Adrenal gland (tissue), 9 donors: ENCODE measurements at regions not wholly inside any gene's neighbourhood (a gene's known extent, or its start where the extent isn't known, plus 50 kb on each side); places are given as distances from the start of the nearest gene placed in this dataset.
"Not testable (repeated sequence)": the region's sequence is repeated elsewhere in the genome, so short reads cannot be mapped to it uniquely, and the experiment has no call there.

Source experiments
- DNase-seq, 7 donors: peaks; one replicate each; pipeline ENCODE4 v3.0.0-alpha.2; 2019 to 2020
- H3K27ac ChIP-seq, 5 donors: fragments of 200-600 bp; sonication (generic) in 4 of 5; 1 replicate in 3 of 5; 2 replicates in 2 of 5; pipeline versions ENCODE4 v1.5.1 to v1.8.0; 2016 to 2020; ENCODE audit warnings: mild to moderate bottlenecking in 1 of 5
- H3K27me3 ChIP-seq: fragments of 200-600 bp; 2 replicates; pipeline ENCODE4 v1.8.0; 2021
- H3K36me3 ChIP-seq, 2 donors: fragments of 200-600 bp; replicated peaks in 1 of 2; 1 replicate in 1 of 2; 2 replicates in 1 of 2; pipeline versions ENCODE4 v1.5.1 to v1.8.0; 2018 to 2022
- H3K4me1 ChIP-seq, 2 donors: fragments of 200-600 bp; replicated peaks in 1 of 2; 1 replicate in 1 of 2; 2 replicates in 1 of 2; pipeline versions ENCODE4 v1.5.1 to v1.8.0; 2018 to 2021
- H3K4me3 ChIP-seq, 4 donors: fragments of 200-600 bp; sonication (generic) in 3 of 4; one replicate each; pipeline ENCODE4 v1.5.1; 2016 to 2018
- H3K9me3 ChIP-seq, 3 donors: fragments of 200-600 bp; sonication (generic) in 1 of 3; replicated peaks in 1 of 3; 1 replicate in 2 of 3; 2 replicates in 1 of 3; pipeline versions ENCODE4 v1.5.1 to v1.8.0; 2016 to 2021
- POLR2A ChIP-seq, 2 donors: fragments of 450-650 bp; IDR thresholded peaks; one replicate each; pipeline ENCODE4 v1.6.1; 2017; ENCODE audit warnings: antibody characterized with exemption in 2 of 2, mild to moderate bottlenecking in 2 of 2, moderate library complexity in 1 of 2
- WGBS, 4 donors: extraction: QIAGEN DNeasy Blood & Tissue Kit in 2 of 4; methylation state at CpG; one replicate each; pipeline versions ENCODE4 v1.1.5 to v1.1.7; 2013 to 2017; 5-methylcytosine and 5-hydroxymethylcytosine counted together
- intact Hi-C, 2 donors: fragments of 100-400 bp; cut with DNase I; formaldehyde crosslinking; loops; one replicate each; pipeline versions ENCODE4 v1.14.1 to v1.15.0; 2022 to 2023
- TF ChIP-seq, protein P1 (sequence below), 6 experiments: fragments of 450-650 bp in 4 of 6; fragments of 200-600 bp in 2 of 6; sonication (generic) in 1 of 6; IDR thresholded peaks; 1 replicate in 5 of 6; 2 replicates in 1 of 6; pipeline versions ENCODE4 v1.5.1 to v1.8.0; 2016 to 2021; ENCODE audit warnings: antibody characterized with exemption in 6 of 6, mild to moderate bottlenecking in 2 of 6, moderate library complexity in 1 of 6
- donor health status: healthy with polysubstance abuse.
- donor health status: Bipolar disorder and iron deficiency.
- donor health status: DM: yes; HTN: yes; CAD: no.
- donor health status: DM: no; HTN: no; CAD: no.
- donor health status: DM: no; HTN: no; CAD: no.

DNA sequence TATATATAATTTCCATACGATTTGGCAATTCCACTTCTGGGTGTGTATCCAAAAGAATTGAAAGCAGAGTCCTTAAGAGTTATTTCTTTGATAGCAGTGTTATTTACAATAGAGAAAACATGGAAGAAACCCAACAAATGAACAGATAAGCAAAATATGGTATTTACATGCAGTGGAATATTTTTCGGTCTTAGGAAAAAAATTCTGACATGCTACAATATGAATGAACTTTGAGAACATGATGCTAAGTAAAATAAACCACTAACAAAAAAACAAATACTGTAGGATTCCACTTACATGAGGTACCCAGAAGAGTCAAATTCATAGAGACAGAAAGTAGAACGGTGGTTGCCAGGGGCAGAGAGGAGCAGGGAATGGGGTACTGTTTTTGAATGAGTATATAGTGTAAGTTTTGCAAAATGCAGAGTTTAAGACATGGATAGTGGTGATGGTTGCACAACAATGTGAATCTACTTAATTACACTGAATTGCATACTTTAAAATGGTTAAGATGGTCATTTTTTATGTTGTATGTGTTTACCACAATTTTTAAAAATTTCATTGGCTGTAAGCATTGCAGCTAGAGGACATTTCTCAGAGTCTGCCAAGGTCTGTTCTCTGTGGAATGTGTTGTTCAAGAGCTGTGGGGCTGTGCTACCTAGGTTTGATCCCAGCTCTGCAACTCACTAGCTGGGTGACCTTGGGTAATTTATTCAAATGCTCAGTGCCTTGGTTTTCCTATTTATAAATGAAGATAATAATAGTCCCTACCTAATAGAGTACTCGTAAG lies 122.1 kb downstream of the MEX3B start:
- TF ChIP-seq, protein P1, sequence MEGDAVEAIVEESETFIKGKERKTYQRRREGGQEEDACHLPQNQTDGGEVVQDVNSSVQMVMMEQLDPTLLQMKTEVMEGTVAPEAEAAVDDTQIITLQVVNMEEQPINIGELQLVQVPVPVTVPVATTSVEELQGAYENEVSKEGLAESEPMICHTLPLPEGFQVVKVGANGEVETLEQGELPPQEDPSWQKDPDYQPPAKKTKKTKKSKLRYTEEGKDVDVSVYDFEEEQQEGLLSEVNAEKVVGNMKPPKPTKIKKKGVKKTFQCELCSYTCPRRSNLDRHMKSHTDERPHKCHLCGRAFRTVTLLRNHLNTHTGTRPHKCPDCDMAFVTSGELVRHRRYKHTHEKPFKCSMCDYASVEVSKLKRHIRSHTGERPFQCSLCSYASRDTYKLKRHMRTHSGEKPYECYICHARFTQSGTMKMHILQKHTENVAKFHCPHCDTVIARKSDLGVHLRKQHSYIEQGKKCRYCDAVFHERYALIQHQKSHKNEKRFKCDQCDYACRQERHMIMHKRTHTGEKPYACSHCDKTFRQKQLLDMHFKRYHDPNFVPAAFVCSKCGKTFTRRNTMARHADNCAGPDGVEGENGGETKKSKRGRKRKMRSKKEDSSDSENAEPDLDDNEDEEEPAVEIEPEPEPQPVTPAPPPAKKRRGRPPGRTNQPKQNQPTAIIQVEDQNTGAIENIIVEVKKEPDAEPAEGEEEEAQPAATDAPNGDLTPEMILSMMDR (IDR thresholded peaks at IDR 0.05), result no peak
- TF ChIP-seq POLR2A (IDR thresholded peaks at IDR 0.05), result no peak
- Histone ChIP-seq H3K27ac (no peak overlapping the region), H3K27me3 (no peaks in the 10 kb centered on the region), H3K4me1 (no peaks in the 10 kb centered on the region), H3K36me3 (no peaks in the 10 kb centered on the region), H3K4me3 (no peak overlapping the region), H3K9me3 (peaks cover 0 to under 1% (median 0%) of the 10 kb centered on the region in 3 donors)
- 65 to 71% (median 66%) methylated on average over 4 of the region's 4 CpGs for WGBS, 4 donors
- intact Hi-C loops, result no loop called here
- no peak for DNase-seq

- TF ChIP-seq POLR2A (IDR thresholded peaks at IDR 0.05), result no peak
- TF ChIP-seq, protein P1 (IDR thresholded peaks at IDR 0.05), result no peak
- Histone ChIP-seq H3K9me3 (peaks cover 0 to 4% (median 0%) of the 10 kb centered on the region in 3 donors), H3K4me1 (no peaks in the 10 kb centered on the region), H3K36me3 (no peaks in the 10 kb centered on the region), H3K4me3 (no peak overlapping the region), H3K27ac (no peak overlapping the region), H3K27me3 (no peaks in the 10 kb centered on the region)
- intact Hi-C loops, result no loop called here
- no peak for DNase-seq
These were observed 123.7 kb downstream of the MEX3B start for GRCh38 chr15:81922143-81922542.

- no peak for DNase-seq
- Histone ChIP-seq H3K9me3 (peaks cover 0 to 4% (median 0%) of the 10 kb centered on the region in 3 donors), H3K4me1 (no peaks in the 10 kb centered on the region), H3K4me3 (no peak overlapping the region), H3K27me3 (no peaks in the 10 kb centered on the region), H3K27ac (no peak overlapping the region), H3K36me3 (no peaks in the 10 kb centered on the region)
- intact Hi-C loops, result no loop called here
- 48 to 76% (median 56%) methylated on average over 1 of the region's 1 CpG for WGBS, 4 donors
- TF ChIP-seq POLR2A (IDR thresholded peaks at IDR 0.05), result no peak
- TF ChIP-seq, protein P1 (IDR thresholded peaks at IDR 0.05), result no peak
These were observed 124.7 kb downstream of the MEX3B start for GRCh38 chr15:81921163-81921562.

DNA sequence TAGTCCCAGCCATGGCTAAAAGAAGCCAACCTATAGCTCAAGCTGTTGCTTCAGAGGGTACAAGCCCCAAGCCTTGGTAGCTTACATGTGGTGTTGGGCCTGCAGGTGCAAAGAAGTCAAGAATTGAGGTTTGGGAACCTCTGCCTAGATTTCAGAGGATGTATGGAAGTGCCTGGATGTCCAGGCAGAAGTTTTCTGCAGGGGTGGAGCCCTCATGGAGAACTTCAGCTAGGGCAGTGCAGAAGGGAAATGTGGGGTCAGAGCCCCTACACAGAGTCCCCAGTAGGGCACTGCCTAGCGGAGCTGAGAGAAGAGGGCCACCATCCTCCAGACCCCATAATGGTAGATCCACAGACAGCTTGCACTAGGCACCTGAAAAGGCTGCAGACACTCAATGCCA lies 127.1 kb downstream of the MEX3B start:
- intact Hi-C loops, H3K27ac ChIP-seq, H3K4me1 ChIP-seq, H3K27me3 ChIP-seq, H3K9me3 ChIP-seq, H3K36me3 ChIP-seq, H3K4me3 ChIP-seq, DNase-seq: not testable (repeated sequence)
- 20 to 83% (median 71%) methylated on average over 1 of the region's 1 CpG for WGBS, 4 donors

GRCh38 chr15:81916451-81916850 lies 129.4 kb downstream of the MEX3B start:
- no peak for DNase-seq
- H3K27me3 ChIP-seq, result no peaks in the 10 kb centered on the region
- TF ChIP-seq, protein P1 (IDR thresholded peaks at IDR 0.05), result no peak
- TF ChIP-seq POLR2A (IDR thresholded peaks at IDR 0.05), result no peak
- H3K27ac ChIP-seq, result no peak overlapping the region
- H3K36me3 ChIP-seq, result no peaks in the 10 kb centered on the region
- intact Hi-C loops, result no loop called here
- no peaks in the 10 kb centered on the region for H3K4me1 ChIP-seq
- H3K4me3 ChIP-seq, result no peak overlapping the region
- peaks cover 0 to 4% (median 0%) of the 10 kb centered on the region in 3 donors for H3K9me3 ChIP-seq
